Stimulated activated CD4-positive, alpha-beta T cell treated with anti-CD3 and anti-CD28 coated beads, Interleukin-2, amount 100 ng/mL, for 4 hours (primary cell): ENCODE measurements at regions not wholly inside any gene's neighbourhood (a gene's known extent, or its start where the extent isn't known, plus 50 kb on each side); places are given as distances from the start of the nearest gene placed in this dataset.

Experiments
- DNase-seq: peaks from one replicate; pipeline ENCODE4 v3.0.0-alpha.2; 2020; ENCODE audit warnings: low read depth

- no peak for DNase-seq
These were observed 303.1 kb upstream of the CLINT1 start for GRCh38 chr5:158162026-158162425.

DNA sequence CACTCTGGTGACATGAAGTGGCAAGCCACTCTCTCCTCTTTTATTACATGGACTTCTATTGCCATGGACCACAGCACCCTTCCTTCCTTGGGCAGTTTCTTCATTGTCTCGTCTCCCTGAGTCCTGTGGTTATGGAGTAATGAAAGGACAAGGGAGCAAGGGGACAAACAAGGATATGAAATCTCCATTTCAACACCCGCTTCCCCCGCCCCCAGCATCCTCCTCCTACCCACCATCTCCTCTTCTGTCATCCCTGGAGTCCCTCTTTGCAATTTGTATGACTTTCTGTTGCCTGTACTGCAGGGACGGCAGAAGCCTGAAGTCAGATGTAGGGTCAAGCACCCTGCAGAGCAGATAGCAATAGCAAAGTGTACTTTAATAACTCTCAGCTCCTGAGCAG, 300.7 kb upstream of the CLINT1 start:
- DNase-seq, result no peak

DNA sequence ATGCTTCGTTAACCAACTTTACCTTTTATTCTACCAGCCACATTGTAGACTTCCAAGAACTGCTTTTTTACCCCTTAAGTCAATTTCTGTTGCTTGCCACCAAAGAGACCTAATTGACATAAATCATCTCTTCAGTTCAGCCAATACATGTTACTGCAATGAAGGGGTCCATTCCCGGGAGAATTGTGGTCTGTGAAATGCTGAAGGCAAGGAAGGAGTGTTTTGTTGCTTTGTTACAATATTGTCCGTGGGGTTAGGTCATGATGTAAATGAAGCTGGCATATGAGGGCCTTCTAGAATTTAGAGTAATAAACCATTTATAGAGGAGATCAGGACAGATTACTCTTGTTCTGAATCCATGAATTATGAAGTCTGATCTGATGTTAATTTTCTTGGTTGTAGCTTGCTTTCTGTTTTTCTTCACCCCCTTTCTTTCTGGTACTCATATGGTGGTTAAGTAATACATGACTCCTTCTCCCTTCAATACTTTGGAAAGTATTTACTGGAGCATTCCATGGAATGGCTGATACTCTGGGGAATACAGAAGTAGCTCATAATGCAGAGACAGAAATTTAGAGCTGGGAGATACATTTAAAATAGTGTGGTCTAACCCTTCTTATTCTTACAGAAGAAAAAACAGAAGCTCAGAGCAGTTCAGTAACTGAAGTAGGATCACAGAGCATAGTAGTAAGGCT, 297.0 kb upstream of the CLINT1 start:
- no peak for DNase-seq

DNA sequence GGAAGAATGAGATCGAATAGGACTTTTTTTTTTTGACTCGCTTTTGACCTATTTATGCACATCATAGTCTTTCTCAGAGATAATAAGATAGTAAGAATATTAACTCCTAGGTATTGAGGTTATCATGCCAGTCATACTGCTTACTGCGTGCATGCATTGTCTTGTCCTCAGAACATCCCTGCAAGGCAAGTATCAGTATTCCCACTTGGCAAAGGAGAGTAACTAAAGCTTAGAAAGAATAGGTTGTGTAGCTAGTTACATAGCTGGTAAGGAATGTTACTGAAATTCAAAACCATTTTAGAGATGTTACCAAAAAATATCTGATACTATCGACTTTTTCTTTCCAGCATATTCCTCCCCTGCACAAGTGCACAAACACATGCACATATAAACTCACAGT, 296.1 kb upstream of the CLINT1 start:
- no peak for DNase-seq

GRCh38 chr5:158154226-158155005, 295.5 kb upstream of the CLINT1 start:
- no peak for DNase-seq

DNA sequence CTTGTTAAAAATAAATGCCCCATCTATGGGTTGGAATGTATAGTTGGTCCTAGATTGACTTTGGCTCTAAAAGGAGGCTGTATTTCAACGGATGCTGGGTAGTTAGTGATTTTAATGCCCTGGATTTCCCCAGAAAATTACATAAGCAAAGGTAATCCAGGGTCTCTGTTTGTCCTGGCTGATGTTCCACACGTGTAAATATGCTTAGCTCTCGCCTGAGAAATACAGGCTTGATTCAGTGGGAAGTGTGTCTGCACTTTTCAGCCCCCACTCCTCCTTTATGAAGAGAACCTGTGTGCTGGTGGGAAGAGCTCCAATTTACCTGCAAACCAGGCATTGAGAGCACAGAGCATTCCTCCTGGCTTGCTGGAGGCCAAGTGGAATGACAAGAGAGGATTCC, 294.6 kb upstream of the CLINT1 start:
- DNase-seq, result no peak

- no peak for DNase-seq
These were observed 293.2 kb upstream of the CLINT1 start for GRCh38 chr5:158152136-158152535.

GRCh38 chr5:158147227-158147626, 288.3 kb upstream of the CLINT1 start:
- no peak for DNase-seq

GRCh38 chr5:158145827-158146226, 286.9 kb upstream of the CLINT1 start:
- no peak for DNase-seq

GRCh38 chr5:158143081-158143480, 284.1 kb upstream of the CLINT1 start:
- DNase-seq, result no peak

- no peak for DNase-seq
These were observed 283.2 kb upstream of the CLINT1 start for GRCh38 chr5:158142156-158142555.

GRCh38 chr5:158140120-158140731, 281.3 kb upstream of the CLINT1 start:
- DNase-seq, result no peak

DNA sequence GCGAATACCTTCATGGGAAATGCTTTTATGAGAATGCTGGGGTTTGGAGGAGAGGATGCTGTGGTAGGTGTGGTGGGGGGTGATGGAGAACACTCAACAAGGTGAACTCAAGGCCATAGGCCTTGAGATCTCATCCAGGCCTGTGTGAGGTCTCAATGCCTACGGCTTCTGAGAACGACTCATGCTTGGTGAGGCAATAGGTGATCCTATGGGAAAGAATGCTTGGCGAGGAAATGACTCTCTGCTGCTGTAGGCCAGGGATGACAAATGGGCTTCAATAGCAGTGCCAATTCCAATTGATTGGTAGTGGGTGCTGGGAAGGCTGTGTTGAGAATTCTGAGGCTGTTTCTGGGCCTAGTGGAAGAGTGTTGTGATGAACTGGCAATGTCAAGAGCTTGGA, 280.2 kb upstream of the CLINT1 start:
- no peak for DNase-seq

DNA sequence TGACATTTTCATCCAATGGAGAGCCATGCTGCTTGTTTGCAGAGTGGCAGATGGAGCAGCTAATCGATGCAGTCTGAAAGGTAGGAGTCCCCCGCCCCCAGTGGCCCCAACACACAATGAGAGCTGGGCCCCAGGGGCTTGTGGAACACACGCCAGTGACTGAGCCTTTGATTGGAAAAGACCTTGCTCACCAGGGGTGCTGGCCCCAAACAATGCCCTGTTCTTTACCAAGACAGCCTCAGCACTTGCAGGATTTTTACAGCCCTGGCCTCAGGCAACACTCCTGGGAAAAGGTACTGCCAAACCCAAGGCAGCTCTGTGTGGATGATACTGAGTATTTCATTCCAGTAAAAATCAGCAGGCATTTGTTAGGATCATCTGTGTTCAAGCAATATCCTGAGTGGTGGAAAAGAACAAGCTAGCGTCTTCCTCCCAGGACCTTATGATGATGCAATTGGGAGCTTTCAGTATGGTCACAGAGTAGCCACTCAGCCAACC, 276.8 kb upstream of the CLINT1 start:
- DNase-seq, result no peak

DNA sequence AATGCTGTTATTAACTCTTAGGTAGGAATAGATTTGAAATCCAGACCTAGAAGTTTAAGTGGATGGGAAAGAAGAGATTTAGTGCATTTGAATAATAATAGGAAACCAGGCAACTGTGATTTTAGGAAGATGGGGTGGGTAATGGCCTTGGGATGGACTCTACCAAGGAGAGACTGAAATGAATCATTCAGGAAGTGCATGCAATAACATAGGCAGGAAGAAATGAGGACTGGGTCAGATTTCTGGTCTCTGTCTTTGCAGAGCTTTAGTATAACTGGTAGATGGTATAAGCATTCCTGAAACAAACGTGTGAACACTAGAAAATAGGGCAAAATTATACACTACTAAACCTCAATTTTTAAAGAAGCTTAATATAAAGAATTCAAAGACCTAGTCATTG, 274.4 kb upstream of the CLINT1 start:
- no peak for DNase-seq

DNA sequence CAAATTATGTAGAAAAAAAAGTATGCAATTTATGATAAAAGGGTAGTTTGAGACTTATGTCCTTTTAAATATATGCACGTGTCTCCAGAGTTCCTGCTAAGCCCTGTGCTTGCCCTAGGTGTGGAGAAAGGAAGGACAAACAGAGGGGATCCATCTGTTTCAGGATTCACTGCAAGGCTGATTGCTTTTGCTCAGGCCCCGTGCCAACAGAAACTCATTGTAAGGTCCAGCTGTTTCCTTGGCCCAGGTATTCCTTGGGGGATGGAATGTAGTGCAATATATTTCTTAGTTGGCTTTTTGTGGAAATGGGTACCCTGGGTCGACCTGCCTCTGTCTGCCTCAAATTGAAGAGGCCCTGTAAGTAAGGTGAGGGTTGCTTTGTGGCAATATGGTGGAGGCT, 268.6 kb upstream of the CLINT1 start:
- DNase-seq, result no peak

DNA sequence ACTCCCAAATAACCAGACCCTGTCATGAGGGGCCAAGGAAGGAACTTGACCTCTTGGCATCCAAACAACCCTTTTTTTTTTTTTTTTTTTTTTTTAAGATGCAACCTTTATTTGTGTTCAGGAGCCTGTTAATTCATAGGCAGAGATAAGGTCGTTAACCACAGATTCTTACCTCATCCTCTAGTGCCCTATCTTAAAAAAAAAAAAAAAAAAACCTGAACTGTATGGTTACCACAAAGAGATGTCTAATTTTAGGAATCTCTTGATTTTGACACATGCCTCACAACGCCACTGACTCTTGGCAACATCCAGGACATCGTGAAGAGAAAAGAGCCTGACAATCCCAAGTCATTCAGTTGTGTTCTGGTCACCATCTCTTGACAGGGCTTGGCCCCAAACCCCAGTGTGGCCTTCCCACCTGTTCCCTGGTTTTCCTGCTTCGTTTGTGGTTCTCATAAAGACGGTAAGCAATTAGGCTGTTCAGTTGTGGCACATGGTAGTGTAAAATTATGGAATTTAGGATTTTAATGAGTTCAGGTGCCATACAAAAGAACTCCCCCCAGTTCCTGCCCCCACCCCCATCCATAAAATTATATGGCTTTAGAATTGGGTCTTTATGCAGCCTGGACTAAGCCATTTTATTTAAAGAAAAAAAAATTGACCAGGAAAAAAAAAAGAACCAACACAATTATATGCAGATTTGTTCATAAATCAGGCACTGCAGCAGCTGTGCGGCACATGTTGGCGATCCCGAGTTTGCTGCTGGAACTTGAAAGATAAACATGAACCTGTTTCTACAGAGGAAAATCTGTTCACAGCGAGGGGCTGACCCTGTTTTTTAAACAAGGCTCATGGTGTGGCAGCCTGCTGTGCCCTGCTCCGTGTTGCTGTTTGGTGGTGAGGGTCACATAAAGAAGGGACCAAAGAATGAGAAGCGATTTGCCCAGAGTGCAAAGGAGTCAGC, 267.8 kb upstream of the CLINT1 start:
- no peak for DNase-seq

DNA sequence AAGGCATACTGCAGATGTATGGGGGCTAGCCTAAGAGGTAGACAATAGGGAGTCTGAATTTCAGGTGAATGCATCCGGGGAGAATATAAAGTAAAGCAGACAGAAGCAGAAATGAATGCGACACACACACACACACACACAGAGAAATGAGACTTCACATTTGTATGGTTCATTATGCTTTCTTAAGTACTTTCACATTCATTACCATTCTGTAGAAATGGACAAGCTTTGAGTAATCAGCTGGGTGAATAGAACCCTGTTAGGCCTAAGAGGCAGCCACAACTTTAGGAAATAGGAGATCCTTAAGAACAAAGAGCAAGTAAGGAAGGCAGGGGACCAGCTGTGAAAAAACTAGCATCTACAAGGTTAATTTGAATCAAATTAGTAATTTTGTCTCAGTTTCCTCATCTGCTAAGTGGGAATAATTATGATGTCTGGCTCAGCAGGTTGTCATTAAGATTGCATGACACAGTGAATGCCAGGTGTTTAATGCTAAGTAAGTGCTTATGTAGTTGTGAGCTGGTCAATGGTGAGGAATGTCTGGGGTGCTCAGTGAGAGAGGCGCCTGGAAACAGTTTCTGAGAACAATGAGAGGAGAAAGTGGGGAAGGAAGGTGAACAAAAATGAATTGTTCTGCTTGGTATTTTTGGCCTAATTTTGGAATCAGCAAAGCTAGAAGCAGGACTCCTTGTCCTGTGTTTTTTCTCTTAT, 265.8 kb upstream of the CLINT1 start:
- no peak for DNase-seq

DNA sequence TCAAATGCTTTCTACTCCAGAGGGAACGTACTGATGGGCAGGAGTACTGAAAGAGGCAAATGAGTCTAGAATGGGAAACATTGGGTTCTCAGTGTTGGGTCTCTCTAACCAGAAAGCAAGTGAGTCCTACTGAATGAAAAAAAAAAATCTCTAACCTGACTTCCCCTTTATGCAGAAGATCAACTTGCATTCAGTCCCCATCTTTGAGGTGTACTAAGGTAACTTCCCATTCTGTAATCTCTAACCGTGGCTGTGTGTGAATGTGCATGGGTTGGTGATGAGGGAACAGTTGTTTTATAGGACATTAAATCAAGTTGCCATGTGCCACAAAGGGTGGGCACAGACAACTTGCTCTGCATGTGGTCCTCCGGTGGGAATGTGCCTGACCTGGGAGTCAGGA, 264.6 kb upstream of the CLINT1 start:
- DNase-seq, result no peak

DNA sequence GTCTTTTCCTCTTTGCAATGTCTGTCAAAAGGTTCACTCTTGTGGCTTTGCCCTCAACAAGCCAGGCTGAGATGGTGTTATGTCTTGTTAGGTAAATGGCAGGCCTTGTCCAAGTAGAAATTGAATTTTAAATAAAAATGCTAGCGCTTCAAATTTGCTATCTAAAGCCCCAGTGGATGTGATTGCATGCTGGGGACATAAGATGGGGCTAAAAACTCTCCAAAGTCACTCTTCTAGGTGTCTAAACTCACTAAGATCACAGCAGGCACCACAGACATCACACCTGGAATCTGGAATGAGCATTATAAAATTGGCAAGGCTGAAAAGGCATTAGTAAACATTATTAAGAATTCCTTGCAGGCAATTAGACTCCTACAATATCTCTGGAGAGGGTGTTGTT, 262.7 kb upstream of the CLINT1 start:
- no peak for DNase-seq

DNA sequence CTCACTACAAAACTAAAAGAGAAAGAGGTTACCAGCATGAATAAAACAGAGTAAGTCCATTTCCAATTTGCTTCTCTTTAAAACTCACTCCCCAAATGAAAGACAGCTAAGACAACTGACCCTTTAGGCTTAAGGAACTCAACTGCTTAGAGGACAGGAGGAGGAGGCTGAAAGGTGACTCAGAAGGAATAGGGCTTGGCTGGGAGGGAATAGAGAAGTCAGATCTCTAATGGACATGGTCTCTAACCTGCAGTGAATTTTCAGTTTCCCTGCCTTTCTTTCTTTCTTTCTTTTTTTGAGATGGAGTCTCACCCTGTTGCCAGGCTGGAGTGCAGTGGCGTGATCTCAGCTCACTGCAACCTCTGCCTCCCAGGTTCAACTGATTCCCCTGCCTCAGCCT, 261.8 kb upstream of the CLINT1 start:
- no peak for DNase-seq
